GM21619 (cell line): ENCODE measurements at regions not wholly inside any gene's neighbourhood (a gene's known extent, or its start where the extent isn't known, plus 50 kb on each side); places are given as distances from the start of the nearest gene placed in this dataset.
"Not testable (repeated sequence)": the region's sequence is repeated elsewhere in the genome, so short reads cannot be mapped to it uniquely, and the experiment has no call there.

Experiments used
- ATAC-seq: cut with Tn5 transposase; IDR thresholded peaks from one replicate; pipeline ENCODE4 v1.9.1; 2021; ENCODE audit not compliant: unreplicated experiment

DNA sequence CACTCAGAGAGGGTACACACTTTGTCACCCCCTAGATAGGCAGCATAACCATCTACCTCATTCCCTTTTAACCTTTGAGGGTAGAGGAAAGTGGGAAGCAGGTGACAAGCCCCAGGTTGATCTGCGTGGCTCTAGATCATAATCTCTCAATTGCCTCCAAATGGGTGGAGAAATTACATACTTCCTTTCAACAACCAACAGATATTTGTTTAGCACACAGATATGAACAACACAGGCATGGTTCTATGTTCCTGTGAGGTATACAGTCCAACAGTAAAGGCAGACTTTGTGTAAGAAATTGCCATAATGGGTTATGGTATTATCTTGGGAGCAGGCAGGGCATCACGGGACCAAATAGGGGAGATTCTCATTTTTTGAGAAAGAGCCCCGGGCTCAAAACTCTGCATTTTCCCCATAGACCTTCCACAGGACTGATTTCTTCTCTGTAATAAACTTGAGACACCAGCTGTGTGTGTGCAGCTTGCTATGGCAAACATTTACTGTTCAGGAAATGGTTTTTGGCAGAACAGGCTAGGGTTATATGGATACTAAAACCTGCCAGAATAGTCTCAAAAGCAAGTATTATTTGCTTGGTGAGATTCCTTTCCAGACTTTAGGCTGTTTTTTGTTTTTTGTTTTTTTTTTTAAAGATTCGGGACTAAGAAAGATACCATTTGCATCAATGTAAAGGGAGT lies 126.2 kb downstream of the CD164 start:
- no peak for ATAC-seq

DNA sequence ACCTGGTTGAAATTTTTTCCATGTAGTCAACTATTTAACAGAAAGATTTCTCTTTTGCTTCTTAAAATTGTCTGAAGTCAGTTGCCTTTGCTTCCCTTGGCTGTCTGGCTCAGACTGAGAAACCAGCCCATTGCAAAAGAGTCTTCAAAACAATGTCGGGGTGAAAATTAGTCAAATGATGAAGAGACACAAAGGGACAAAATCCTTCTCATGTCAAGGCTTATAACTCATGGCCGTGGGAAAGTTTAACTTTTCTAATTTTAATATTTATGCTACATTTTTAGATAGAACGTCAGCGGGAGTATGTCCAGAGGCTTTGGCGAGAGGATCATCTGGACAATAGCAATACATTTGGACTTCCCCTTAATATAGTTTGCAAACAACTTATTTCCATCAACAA lies 127.2 kb downstream of the CD164 start:
- no peak for ATAC-seq

DNA sequence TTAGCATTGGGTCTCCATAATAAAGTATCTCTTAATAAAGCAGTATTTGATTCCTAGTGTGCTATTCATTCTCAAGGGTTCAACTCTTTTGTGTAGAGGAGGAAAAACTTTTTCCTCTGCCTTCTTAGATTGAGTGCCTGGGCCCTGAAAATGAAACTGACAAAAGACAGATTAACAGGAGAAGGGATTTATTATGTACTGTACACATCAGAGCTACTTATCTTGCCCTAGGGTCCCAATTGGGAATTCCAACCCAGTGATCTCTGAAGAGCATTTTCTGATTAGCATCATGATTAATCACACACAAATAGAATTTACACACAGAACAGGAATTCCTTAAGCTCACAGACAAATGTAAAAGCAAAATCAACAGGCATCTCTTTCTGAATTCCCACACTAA lies 128.9 kb downstream of the CD164 start:
- ATAC-seq, result no peak

DNA sequence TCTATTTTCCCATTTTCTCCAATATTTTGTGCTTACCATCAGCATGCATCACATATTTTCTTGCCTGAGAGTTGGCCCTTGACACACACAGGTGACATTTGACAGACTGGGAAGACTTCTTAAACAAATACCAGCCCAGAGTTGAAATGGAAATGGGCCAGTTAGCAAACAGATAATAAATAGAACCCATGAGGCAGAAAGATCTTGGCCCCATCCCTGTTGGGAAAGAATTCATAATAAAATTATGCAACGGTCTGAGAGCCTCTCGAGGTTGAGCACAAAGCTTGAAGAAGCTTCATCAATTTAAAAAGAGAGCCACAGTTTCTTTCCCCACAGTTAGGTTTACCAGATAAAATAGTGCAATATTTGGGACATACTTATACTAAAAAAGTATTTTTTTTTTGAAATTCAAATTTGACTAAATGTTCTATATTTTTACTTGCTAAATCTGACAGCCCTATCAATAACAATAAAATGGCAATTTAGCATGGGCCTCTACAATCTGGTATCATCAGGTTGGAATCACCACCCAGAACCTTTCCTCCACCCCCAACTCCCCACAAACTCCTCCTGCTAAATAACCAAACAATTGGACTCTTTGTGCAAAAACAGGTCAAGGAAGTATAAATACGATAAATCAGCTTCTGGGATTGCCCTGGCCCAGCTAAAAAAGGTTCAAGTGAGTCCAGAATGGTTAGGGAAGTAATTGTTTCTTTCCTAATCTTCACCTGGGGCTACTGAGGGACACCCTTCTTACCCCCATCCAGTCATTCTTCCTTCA lies 129.8 kb downstream of the CD164 start:
- ATAC-seq, result no peak

DNA sequence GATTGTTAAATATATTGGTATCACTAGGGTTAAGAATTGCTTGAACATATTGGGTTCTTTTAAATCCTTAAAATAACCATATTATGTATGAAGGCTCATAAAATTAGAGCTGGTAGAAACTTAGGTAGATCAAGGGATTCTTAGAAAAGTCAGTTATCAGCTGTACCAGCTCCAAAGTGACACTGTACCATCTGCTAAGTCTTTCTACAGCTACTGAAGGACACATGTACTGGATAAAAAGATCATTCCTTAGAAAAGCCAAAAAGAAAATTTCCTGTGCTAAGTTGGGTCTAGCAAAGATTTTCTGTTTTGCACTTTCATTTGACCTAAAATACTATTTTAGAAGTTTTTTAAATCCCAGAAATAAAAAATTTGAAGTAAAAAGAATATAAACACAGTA lies 130.4 kb downstream of the CD164 start:
- no peak for ATAC-seq

DNA sequence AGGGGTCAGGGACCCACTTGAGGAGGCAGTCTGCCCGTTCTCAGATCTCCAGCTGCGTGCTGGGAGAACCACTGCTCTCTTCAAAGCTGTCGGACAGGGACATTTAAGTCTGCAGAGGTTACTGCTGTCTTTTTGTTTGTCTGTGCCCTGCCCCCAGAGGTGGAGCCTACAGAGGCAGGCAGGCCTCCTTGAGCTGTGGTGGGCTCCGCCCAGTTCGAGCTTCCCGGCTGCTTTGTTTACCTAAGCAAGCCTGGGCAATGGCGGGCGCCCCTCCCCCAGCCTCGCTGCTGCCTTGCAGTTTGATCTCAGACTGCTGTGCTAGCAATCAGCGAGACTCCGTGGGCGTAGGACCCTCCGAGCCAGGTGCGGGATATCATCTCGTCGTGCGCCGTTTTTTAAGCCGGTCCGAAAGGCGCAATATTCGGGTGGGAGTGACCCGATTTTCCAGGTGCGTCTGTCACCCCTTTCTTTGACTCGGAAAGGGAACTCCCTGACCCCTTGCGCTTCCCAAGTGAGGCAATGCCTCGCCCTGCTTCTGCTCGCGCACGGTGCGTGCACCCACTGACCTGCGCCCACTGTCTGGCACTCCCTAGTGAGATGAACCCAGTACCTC lies 131.6 kb downstream of the CD164 start:
- ATAC-seq, result not testable (repeated sequence)

DNA sequence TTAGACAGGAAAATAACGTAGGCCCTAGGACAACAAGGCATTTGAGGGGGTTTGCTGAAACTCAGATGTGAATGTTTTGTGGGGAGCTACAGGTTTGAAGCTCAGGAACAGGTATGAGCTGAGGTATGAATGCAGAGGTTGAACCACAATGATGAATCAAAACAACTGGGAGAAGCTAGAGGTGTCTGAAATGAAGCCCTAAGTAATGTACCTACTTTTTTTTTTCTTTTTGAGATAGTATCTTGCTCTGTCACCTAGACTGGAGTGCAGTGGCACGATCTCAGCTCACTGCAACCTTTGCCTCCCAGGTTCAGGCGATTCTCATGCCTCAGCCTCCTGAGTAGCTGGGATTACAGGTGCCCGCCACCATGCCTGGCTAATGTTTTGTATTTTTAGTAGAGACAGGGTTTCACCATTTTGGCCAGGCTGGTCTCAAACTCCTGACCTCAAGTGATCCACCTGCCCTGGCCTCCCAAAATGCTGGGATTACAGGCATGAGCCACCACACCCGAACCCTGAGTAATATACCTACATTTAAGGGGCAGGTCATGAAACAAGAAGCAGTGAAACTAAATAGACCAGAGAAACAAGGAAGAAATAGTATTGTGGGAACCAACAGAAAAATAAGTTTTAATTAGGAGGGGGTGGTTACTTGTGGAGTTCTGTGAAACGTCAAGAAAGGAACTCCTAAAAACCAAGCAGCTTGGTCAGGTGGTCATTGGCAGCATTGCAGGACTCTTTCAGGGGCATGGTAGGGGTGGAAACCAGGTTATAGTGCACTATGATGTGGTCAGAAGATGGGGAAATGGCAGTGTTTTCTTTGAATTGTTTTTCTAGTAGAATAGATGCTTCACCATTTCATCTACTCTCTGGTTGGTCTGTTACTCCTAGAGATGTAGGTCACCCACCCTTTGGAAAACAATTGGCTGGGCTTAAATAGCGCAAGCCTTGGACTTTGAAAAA lies 138.1 kb downstream of the CD164 start:
- no peak for ATAC-seq

DNA sequence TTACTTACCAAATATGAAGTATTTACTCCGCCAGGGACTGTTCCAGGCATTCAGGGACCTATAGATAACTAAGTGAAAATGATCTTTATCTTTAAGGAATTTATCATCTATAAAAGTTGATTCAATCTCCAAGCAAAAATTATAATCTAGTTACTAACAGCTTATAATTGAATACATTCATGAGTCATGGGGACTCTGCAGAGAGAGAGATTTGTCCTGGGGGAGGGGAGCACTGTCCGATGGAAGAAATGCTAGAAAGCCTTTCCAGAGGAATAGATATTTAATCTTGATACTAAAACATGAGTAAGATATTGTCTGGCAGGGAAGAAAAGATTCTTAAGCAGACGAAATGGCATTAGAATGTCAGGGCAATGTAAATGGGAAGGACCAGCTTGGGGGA lies 139.3 kb downstream of the CD164 start:
- ATAC-seq, result no peak

DNA sequence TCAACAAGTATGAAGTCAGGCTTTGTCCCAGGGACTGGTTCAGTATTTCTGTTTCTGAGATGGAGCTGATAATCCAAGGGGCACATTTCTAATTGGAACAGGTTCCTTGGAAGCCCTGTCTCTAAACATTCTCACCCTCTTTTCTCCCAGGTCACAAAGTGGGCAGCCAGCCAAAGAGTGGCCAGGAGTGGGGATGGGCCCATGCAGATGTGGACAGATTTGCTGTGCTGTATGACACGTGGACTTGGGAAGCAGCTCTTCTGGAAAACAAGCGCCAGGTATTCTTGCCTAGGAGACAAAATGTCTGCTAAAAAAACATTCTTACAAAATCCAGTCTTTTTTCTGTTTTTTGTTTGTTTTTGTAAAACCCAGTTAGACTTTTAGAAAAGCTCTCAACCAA lies 140.2 kb downstream of the CD164 start:
- no peak for ATAC-seq

DNA sequence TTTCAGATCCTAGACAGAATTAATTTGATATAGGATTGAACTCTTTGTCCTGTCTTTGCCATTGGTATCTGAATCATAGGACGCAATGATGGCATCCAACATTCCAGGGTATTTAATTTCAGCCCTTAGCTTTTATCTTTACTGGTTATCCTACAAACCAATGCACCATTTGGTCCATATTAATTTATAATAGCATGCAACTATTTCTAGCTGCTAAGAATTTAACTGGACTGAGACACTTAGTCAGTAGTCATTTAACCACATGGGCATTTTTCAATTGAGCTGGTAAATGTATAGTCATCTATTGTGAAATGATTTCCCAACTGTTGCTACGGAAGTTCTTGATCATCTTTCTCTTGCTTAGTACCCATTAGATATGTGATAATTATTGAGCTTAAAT lies 141.1 kb downstream of the CD164 start:
- no peak for ATAC-seq

DNA sequence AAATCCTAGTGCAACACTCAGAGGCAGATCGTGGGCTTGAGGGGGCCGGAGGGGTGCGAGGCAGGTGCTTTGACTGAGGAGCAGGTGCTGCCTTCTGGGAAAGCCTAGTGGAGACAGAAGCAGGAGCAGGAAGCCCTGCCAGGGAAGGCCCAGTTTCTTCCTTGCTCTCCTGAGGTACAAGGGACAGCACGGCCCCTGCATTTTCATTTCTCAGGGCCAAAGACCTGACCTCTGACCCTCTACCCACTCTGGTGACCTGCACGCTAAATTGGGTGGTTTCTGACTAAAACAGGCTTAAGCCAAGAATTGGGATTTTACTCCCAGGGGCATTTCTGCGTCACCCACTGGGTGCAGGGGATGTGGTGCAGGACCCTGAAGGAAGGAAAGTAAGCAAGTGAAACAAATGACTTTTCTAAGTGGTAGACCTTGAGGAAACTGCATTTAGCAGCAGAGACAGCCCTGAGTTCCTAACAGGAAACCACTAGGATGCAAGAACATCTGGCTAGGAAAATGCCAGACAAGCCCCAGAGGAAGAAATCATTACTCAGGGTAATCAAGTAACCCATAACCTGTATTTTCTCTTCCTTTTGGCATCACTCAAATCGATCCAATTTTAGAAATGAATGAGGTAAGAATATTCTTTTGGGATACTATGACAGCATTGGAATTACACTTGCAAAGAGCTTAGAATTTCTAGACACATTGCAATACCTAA lies 141.7 kb downstream of the CD164 start:
- no peak for ATAC-seq

DNA sequence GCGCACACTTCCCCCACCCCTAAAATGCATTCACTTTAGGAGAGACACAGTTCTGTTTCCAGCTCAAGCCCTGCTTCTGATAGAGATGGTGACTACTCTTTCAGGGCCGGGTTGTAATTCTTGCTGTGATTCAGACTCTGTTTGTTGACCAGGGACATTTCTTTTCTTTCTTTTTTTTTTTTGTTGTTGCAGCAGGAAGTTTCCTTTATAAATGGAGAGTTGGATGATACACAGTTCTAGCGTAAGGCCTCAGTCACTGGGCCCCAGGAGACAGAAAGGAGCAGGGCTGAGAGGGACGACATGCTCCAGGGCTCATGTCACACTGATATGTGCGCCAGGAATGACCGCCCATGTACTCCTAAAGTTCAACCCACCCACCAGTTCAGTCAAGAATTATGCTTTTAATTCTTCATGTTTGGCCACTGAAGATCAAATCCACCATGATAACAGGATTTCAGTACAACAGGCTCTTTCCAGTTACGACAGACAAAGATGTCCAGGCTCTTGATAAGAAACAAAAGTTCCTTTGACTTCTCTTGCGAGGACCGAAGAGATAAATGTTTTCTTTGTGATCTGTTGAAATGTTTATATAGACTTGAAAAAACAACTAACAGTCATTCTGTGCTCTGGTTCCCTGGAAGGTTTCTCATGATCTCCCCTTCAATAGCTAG lies 142.5 kb downstream of the CD164 start:
- no peak for ATAC-seq

DNA sequence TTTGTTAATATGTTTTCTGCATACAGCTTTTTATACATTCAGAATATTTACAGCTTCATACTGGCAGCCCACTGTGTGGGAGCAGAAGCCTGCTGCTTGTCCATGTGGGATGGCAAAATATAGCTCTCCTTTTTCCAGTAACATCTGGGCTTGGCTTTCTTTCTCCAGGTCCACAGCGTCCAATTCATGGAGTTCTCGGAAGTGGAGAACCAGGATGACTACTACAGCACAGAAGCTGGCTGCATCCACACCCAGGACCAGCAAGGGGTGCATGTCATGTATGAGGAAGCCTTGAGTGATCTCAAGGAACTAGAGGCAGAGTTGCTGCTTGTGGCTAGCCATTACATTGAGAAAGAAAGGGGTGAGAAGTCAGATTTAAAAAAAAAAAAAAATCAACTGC lies 143.1 kb downstream of the CD164 start:
- no peak for ATAC-seq

DNA sequence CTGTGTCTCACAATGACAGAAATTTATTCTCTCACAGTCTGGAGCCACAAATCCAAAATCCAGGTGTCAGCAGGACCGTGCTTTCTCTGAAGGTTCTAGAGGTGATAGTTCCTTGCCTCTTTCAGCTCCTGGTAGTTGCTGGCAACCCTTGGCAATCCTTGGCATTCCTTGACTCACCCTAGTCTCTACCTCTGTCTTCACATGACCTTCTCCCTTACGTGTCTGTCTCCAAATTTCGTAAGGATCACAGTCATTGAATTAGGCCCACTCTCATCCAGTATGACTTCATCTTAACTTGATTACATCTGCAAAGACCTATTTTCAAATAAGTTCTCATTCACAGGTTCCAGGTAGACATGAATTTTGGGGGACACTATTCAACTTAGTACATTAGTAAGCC lies 143.1 kb downstream of the CEP57L1 start:
- ATAC-seq, result no peak

DNA sequence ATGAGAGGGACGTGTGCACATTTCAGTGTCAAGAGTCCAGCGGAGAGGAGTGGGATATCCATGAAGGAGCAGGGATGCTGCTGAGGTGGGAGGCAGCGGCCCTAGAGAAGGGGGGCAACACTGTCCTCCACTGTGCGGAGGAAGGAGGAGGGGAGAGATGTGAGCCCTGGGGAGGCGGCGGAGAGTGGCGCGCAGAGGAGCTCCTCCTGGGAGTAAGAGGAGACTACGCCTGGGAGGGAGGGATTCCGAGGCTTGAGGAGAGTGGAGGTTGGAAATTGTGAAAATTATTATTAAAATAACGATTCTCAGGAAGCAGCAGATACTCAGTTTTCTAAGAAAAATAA lies 142.7 kb downstream of the CEP57L1 start:
- no peak for ATAC-seq

DNA sequence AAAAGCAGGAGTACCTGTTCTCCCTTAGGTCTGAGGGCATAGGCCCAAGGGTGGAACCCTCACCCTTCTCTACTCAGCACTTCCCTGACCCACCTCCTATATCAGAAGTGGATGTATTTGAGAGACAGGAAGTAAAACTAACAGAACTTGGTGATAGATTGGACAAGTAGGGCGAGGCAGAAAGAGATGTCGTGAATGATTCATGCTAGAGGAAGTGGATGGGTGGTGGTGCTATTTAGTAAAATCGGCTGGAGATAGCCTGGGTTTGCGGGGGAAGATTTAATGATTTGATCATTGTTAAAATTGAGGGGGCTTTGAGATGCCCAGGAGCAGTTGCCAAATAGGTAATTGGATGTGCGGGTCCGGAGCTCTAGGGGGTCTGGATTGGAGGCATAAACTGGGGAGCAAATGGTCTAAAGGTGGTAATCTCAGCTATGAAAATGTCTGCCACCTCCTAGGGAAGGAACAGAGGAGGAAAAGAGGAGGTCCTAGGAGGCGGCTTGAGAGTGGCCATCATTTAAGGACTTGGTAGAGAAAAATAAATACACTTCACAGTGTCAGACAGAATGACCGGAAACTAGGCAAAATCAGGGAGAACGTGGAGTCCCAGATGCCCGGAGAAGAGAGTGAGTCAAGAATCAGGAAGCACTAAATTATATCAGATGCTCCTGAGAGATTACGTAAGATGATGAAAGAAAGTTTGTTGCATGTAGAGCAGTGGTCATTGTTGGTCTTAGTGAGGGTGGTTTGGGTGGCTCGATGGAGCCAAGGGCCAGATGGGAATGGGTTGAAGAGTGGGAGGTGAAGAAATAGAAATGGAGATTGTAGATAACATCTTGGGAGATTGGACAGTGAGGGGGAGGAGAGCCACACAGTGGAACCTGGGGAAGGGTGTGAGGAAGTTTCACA lies 142.0 kb downstream of the CEP57L1 start:
- no peak for ATAC-seq

DNA sequence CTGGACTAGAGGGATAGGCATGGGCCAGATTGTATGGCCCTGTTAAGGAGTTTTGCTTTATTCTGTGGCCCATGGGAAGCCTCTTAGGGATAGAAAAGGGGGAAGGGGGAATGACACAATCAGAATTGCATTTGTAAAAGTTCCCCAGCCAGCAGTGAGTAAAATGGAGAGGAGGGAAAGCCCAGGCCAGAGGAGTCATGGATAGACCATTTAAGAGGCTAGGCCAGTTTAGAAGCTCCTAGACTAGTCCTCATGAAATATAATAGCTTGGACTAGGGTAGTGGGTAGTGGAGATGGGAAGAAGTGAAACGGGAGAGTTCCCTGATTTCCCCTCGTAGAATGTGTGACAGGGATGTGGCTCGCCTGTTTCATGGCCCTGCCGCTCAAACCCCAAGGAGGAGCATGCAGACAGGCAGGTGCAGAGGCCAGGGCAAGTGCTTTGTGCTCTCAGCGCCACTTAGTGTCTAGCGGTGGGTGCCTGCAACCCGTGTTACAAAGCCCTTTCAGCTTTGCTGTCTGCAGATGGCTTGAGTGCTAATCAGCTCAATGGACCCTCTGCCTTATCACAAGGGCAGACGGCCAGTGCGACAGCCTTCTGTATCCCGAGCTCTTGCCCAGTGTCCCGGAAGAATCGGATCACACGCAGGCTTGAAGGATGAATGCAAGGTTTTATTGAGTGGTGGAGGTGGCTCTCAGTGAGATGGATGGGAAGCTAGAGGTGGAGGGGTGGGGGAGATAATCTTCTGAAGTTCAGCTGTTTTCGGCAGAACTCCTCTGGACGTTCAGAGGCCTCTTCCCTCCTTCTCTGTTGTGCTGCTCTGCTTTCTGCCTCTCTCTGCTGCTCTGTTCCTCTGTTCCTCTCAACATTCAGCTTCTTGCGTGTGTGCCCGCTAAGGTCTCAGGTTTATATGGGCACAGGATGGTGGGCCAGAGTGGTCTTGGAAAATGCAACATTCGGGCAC lies 141.1 kb downstream of the CEP57L1 start:
- ATAC-seq, result no peak

DNA sequence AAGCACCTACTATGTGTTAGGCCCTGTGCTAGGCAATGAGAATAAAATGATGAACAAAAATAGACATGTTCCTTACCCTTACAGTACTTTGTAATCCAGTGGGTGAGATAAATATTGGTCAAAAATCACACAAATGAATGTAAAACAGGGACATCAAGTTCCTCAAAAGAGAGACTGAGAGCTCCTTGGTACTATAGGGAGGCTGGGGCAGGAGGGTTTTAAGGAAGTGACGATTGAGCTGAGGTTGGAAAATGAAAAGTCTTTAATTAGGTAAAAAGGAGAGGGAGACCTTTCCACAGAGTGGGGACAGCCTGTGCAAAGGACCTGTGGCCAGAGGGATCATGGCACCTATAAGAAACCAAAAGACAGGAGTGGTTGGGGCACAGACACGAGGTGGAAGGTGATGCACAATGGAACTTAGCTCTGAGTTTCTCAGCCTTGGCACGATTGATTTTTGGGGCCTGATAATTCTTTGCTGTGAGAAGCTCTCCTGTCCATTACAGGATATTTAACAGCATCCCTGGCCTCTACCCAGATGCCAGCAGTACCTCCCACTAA lies 140.3 kb downstream of the CEP57L1 start:
- no peak for ATAC-seq
